ENCODE measurements at regions not wholly inside any gene's neighbourhood (a gene's known extent, or its start where the extent isn't known, plus 50 kb on each side); places are given as distances from the start of the nearest gene placed in this dataset.

GRCh38 chr6:8225113-8225512 is 122.8 kb upstream of the EEF1E1 start:
- Histone ChIP-seq H3K4me3 (no peak overlapping the region), H3K27me3 (no peaks in the 10 kb centered on the region), H4K20me1 (no peaks in the 10 kb centered on the region), H3K9me3 (no peaks in the 10 kb centered on the region), H3K4me2 (no peak overlapping the region), H3K9ac (no peak overlapping the region), H3K36me3 (no peaks in the 10 kb centered on the region), H3K4me1 (no peaks in the 10 kb centered on the region), H3K27ac (no peak overlapping the region)
- no peak for TF ChIP-seq Cebpa-rat (IDR thresholded peaks at IDR 0.05)

- Histone ChIP-seq H3K9me3 (no peaks in the 10 kb centered on the region), H3K36me3 (no peaks in the 10 kb centered on the region), H4K20me1 (no peaks in the 10 kb centered on the region), H3K9ac (no peak overlapping the region), H3K4me1 (no peaks in the 10 kb centered on the region), H3K4me2 (no peak overlapping the region), H3K27ac (no peak overlapping the region), H3K4me3 (no peak overlapping the region), H3K27me3 (no peaks in the 10 kb centered on the region)
- TF ChIP-seq Cebpa-rat (IDR thresholded peaks at IDR 0.05), result no peak
Observed at GRCh38 chr6:8223678-8224077, 121.3 kb upstream of the EEF1E1 start.

GRCh38 chr6:8219352-8219943 is 117.1 kb upstream of the EEF1E1 start:
- H3K36me3 ChIP-seq, result no peaks in the 10 kb centered on the region
- no peaks in the 10 kb centered on the region for H3K27me3 ChIP-seq
- no peaks in the 10 kb centered on the region for H3K9me3 ChIP-seq
- TF ChIP-seq Cebpa-rat (IDR thresholded peaks at IDR 0.05), result no peak
- no peak overlapping the region for H3K4me3 ChIP-seq
- no peak overlapping the region for H3K9ac ChIP-seq
- no peaks in the 10 kb centered on the region for H3K4me1 ChIP-seq
- no peaks in the 10 kb centered on the region for H4K20me1 ChIP-seq
- no peak overlapping the region for H3K27ac ChIP-seq
- no peak overlapping the region for H3K4me2 ChIP-seq

GRCh38 chr6:8218861-8219260 is 116.5 kb upstream of the EEF1E1 start:
- Histone ChIP-seq H3K27me3 (no peaks in the 10 kb centered on the region), H3K4me2 (no peak overlapping the region), H3K4me1 (no peaks in the 10 kb centered on the region), H3K36me3 (no peaks in the 10 kb centered on the region), H3K27ac (no peak overlapping the region), H3K4me3 (no peak overlapping the region), H4K20me1 (no peaks in the 10 kb centered on the region), H3K9ac (no peak overlapping the region), H3K9me3 (no peaks in the 10 kb centered on the region)
- TF ChIP-seq Cebpa-rat (IDR thresholded peaks at IDR 0.05), result no peak

GRCh38 chr6:8215631-8216030 is 113.3 kb upstream of the EEF1E1 start:
- H4K20me1 ChIP-seq, result no peaks in the 10 kb centered on the region
- TF ChIP-seq Cebpa-rat (IDR thresholded peaks at IDR 0.05), result no peak

GRCh38 chr6:8213995-8214394 is 111.6 kb upstream of the EEF1E1 start:
- Histone ChIP-seq H3K9me3 (no peaks in the 10 kb centered on the region), H3K4me2 (no peak overlapping the region), H3K4me3 (no peak overlapping the region), H3K4me1 (no peaks in the 10 kb centered on the region), H3K27ac (no peak overlapping the region), H3K27me3 (no peaks in the 10 kb centered on the region), H3K9ac (no peak overlapping the region), H4K20me1 (no peaks in the 10 kb centered on the region), H3K36me3 (no peaks in the 10 kb centered on the region)
- TF ChIP-seq Cebpa-rat (IDR thresholded peaks at IDR 0.05), result no peak

More at GRCh38 chr6:8215631-8216030, 113.3 kb upstream of the EEF1E1 start:
- H3K27ac ChIP-seq, result no peak overlapping the region
- no peaks in the 10 kb centered on the region for H3K4me1 ChIP-seq
- no peak overlapping the region for H3K4me3 ChIP-seq
- no peaks in the 10 kb centered on the region for H3K27me3 ChIP-seq
- H3K4me2 ChIP-seq, result no peak overlapping the region
- H3K9me3 ChIP-seq, result no peaks in the 10 kb centered on the region
- no peak overlapping the region for H3K9ac ChIP-seq
- no peaks in the 10 kb centered on the region for H3K36me3 ChIP-seq

- Histone ChIP-seq H3K36me3 (no peaks in the 10 kb centered on the region), H3K4me1 (no peaks in the 10 kb centered on the region), H3K4me2 (no peak overlapping the region), H3K27me3 (no peaks in the 10 kb centered on the region), H3K9ac (no peak overlapping the region), H3K9me3 (no peaks in the 10 kb centered on the region), H3K4me3 (no peak overlapping the region), H4K20me1 (no peaks in the 10 kb centered on the region), H3K27ac (no peak overlapping the region)
- no peak for TF ChIP-seq Cebpa-rat (IDR thresholded peaks at IDR 0.05)
Observed at GRCh38 chr6:8212720-8213434, 110.5 kb upstream of the EEF1E1 start.

- Histone ChIP-seq H3K36me3 (no peaks in the 10 kb centered on the region), H3K4me3 (no peak overlapping the region), H3K27me3 (no peaks in the 10 kb centered on the region), H3K9me3 (no peaks in the 10 kb centered on the region), H3K4me2 (no peak overlapping the region), H3K9ac (no peak overlapping the region), H3K27ac (no peak overlapping the region), H4K20me1 (no peaks in the 10 kb centered on the region), H3K4me1 (no peaks in the 10 kb centered on the region)
- TF ChIP-seq Cebpa-rat (IDR thresholded peaks at IDR 0.05), result no peak
Observed at GRCh38 chr6:8207869-8208191, 105.5 kb upstream of the EEF1E1 start.

- Histone ChIP-seq H3K27me3 (no peaks in the 10 kb centered on the region), H3K4me3 (no peak overlapping the region), H4K20me1 (no peaks in the 10 kb centered on the region), H3K36me3 (no peaks in the 10 kb centered on the region), H3K4me1 (no peaks in the 10 kb centered on the region), H3K9me3 (no peaks in the 10 kb centered on the region), H3K4me2 (no peak overlapping the region), H3K27ac (no peak overlapping the region), H3K9ac (no peak overlapping the region)
- no peak for TF ChIP-seq Cebpa-rat (IDR thresholded peaks at IDR 0.05)
Observed at GRCh38 chr6:8207191-8207868, 105.0 kb upstream of the EEF1E1 start.

- TF ChIP-seq Cebpa-rat (IDR thresholded peaks at IDR 0.05), result no peak
- H3K27me3 ChIP-seq, result no peaks in the 10 kb centered on the region
- no peaks in the 10 kb centered on the region for H3K4me1 ChIP-seq
- H3K36me3 ChIP-seq, result no peaks in the 10 kb centered on the region
- H3K4me3 ChIP-seq, result no peak overlapping the region
- H3K9me3 ChIP-seq, result no peaks in the 10 kb centered on the region
- no peak overlapping the region for H3K9ac ChIP-seq
- H3K27ac ChIP-seq, result no peak overlapping the region
- H4K20me1 ChIP-seq, result no peaks in the 10 kb centered on the region
- no peak overlapping the region for H3K4me2 ChIP-seq
Observed at GRCh38 chr6:8203337-8203736, 101.0 kb upstream of the EEF1E1 start.

All from BLaER1 (cell line).